GM19395 (cell line): ENCODE measurements at regions not wholly inside any gene's neighbourhood (a gene's known extent, or its start where the extent isn't known, plus 50 kb on each side); places are given as distances from the start of the nearest gene placed in this dataset.
A peak's percentile ranks its signal among the peaks of the same experiment; 100 is the strongest.
"Not testable (repeated sequence)": the region's sequence is repeated elsewhere in the genome, so short reads cannot be mapped to it uniquely, and the experiment has no call there.

Source experiments
- ATAC-seq: cut with Tn5 transposase; IDR thresholded peaks from one replicate; pipeline ENCODE4 v1.9.1; 2021; ENCODE audit warnings: mild to moderate bottlenecking, moderate library complexity; ENCODE audit not compliant: unreplicated experiment

- not testable (repeated sequence) for ATAC-seq
These were observed 185.9 kb upstream of the ZNF644 start for GRCh38 chr1:91207691-91208090.

DNA sequence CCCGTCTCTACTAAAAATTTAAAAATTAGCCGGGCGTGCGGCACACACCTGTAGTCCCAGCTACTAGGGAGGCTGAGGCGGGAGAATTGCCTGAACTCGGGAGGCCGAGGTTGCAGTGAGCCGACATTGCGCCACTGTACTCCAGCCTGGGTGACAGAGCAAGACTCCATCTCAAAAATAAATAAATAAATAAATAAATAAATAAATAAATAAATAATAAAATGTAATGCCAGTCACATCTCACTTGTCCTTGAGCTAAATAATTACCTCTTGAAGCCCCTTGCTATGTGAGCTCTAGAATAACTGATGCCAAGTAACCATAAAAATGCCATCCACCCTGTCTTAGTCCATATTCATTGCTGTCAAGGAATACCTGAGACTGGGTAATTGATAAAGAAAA is 182.3 kb upstream of the ZNF644 start:
- not testable (repeated sequence) for ATAC-seq

DNA sequence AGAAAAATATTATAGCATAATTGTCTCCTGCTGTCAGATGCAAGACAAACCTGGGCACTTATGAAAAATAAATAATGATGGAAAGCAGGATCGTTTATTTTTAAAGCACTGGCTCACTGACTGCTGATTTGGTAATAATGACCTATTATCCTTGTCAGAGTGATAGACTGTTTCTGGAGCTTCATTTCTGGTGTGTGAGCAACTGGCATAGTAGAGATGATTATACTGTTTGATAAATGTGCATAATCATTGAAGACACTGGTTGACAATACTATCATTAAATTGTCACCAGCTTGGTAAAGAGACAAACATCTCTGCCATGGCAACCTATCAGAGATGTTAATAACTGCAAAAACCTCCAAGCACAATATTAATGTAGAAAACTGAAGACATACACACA is 179.9 kb upstream of the ZNF644 start:
- ATAC-seq = no peak

DNA sequence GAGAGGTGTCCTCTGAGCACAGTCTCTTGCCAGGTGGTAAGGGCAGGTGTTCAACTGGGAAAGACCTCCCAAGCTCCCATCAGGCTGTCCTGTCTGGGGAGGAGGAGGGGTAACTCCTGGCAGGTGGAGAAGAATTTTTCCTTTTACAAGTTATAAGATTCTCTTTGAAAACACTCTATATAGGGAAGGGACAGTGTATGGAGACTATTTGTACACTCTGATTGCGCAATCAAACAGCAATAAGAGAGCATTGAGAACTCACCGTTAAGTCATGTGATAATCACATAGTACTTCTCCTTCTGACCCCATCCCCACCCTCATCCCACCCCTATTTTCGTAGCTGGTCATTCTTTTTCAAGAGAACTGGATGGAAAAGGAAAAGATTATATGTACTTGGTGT is 179.3 kb upstream of the ZNF644 start:
- ATAC-seq = no peak

GRCh38 chr1:91200675-91201074 is 178.8 kb upstream of the ZNF644 start:
- ATAC-seq = no peak

DNA sequence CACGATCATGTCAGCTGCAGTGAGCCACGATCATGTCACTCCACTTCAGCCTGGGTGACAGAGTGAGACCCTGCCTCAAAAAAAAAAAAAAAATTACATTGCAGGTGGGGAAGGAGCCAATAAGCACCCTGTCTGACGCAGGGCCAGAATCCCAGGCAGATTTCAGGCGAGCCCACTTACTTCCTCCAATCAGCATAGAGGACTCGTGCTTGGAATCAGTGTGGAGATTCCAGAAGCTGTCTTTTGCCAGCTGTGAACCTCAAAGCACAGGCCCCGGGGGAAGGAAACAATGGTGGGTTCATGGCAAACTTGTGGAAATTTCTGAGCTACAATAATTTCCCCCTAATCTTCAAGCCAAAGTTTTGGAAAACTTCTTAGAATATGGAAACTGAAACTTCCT is 178.2 kb upstream of the ZNF644 start:
- no peak for ATAC-seq

DNA sequence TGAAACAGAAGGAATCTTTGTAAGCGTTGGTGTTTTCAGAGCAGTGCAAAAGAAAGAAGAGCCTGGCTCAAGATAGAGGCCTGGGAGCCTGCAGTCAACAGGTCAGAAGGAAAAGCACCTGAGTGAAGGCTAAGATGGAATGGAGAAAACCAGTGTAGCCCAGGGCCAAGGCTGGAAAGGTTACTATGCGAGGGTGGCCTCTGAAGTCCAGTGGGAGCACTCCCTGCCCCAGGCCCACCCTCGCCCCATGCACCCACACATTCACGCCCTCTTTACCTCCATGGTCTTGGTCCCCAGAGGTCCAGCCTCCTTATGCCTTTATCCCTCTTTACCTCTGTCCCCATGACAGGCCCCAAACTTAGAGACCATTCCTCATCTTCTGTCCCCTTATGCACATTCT is 169.2 kb upstream of the ZNF644 start:
- ATAC-seq = no peak

DNA sequence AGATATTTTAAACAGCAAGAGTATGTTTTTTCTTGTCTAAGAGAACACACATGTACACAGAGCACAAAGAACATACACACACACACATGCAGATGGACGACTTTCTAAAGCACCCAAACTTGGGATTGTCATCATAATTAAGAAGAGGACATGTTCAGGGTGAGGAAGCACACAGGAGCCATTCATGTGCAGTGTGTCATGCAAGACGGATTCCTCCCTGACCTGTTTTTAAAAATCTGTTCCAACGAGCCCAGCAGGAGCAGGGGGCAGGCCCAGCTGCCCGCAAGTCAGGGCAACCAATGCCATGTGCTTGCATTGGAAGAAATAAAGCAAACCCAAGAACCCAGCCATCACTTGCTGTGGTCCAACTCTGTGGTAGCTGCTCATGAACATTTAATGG is 167.3 kb upstream of the ZNF644 start:
- ATAC-seq = no peak

DNA sequence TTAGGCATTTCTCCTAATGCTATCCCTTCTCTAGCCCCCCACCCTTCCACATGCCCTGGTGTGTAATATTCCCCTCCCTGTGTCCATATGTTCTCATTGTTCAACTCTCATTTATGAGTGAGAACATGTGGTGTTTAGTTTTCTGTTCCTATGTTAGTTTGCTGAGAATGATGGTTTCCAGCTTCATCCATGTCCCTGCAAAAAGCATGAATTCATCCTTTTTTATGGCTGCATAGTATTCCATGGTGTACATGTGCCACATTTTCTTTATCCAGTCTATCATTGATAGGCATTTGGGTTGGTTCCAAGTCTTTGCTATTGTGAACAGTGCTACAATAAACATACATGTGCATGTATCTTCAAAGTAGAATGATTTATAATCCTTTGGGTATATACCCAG is 161.0 kb upstream of the ZNF644 start:
- ATAC-seq = not testable (repeated sequence)

DNA sequence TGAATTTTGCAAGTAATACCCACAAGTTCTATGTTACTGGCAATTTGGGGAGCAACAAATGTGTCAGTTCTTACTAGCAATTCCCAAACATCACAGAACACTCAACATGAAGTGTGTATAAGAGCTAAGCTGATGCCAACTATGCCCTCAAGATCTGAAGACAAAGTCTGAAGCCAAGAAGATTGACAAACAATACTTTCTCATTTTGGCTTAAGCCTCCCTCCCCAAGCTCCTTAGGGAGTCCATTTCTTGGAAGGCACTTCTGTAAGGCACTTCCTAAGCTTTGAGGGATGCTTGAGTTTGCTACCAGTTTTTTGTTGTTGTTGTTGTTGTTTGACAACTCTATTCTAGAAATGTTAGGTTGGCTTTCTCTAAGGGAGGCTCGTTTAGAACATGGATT is 154.4 kb upstream of the ZNF644 start:
- ATAC-seq = no peak

DNA sequence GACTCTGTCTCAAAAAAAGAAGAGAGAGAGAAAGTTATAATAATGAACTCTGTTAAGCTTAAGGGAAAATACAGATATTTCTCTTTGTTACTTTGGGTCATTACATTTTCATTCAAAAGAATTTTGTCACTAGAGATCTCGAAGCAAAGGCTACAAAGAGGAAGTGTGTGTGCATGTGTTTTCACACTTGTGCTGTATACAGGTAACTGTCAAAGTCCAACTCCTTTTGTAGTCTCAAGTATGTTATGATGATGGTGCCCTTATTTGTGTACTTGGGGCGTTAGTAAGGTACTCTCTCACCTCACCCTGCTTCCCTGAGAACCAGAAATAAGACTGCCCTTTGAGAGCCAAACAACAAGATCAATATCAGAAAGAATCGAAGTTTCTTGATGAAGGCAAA is 152.9 kb upstream of the ZNF644 start:
- no peak for ATAC-seq

DNA sequence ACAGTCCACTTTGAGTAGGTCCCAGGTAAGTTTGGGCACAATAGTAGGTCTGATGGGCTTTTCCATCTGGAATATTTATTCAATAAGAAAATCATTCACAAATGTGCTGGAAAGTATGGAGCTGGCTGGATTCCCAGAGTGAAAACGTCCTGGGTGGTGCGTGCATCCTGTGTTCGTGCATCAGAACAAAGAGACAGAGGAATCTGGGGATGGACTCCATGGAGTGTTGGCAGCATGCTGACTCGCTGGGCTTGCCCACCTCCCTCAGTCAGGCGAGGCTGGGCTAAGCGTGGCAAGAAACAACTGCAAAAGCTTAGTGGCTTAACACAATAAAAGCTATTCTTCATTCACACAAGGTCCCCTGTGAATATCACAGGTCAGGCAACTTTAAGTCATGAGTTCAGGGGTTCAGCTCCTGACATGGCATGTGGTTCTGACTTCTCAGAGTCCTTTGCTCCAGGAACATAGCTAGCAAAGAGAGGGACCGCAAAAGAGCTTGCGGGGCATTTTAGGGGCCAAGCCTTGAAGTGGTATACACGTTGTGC is 151.6 kb upstream of the ZNF644 start:
- ATAC-seq = no peak

GRCh38 chr1:91172541-91172940 is 150.7 kb upstream of the ZNF644 start:
- no peak for ATAC-seq

DNA sequence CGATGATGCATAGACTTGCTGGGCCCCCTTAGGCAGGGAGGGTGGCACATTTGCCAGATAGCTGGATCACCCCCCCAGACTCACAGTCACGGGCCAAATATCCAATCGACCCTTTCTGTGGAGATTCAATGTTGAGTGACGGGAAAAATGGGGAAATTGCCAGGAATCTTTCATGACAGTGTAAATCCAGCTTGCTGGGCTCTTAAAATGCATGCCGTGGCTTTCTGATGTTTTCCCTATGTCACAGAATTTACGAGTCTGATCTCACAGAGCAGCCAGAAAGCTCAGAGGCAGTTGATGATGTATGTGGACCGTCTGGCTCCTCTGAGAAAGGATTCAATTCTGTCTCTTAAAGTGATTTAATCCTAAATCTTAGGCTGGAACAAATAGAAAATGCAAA is 150.1 kb upstream of the ZNF644 start:
- ATAC-seq = no peak

- no peak for ATAC-seq
These were observed 148.7 kb upstream of the ZNF644 start for GRCh38 chr1:91170571-91170970.

DNA sequence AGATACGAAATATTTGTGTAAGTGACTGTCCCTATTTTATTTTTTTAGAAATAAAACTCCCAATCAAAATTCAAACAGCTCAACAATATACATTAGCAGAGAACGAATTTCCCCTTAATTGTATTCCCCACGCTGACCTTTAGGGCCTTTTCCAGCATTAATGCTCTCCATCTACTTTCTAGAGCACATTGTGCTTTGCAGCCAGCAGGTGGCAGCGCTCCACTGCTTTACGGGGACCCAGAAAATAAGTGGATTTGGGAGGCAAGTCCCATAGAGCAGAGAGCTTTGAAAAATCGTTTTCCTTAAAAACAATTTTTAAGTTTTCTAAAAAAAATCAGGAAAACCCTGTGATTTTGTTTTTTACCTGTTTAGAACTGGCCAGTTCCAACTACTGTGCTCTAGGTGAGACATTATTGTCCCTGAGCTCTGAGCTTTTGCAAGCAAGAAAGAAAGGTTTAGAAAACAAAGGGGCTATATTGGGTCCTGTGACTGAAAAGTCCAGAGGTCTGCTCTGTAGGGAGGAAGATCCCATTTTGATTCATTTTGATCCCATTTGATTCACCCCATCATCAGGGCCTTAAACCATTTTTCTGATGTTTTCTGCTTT is 144.4 kb upstream of the ZNF644 start:
- peak; percentile 70 for ATAC-seq

- ATAC-seq = peak; percentile 95
These were observed 143.3 kb upstream of the ZNF644 start for GRCh38 chr1:91165033-91165654.

DNA sequence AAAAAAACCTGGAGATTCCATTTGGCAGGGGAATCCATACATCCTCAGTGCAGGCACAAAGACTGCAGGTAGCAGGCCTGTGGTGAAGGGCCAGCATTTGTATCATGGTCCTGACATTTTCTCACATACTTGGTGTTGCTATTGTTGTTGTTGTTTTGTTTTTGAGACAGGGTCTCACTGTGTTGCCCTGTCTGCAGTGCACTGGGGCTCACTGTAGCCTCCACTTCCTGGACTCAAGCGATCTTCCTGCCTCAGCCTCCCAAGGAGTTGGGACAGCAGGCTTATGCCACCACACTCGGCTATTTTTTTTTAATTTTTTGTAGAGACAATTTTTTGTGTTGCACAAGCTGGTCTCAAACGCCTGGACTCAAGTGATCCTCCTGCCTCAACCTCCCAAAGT is 140.8 kb upstream of the ZNF644 start:
- ATAC-seq = no peak

DNA sequence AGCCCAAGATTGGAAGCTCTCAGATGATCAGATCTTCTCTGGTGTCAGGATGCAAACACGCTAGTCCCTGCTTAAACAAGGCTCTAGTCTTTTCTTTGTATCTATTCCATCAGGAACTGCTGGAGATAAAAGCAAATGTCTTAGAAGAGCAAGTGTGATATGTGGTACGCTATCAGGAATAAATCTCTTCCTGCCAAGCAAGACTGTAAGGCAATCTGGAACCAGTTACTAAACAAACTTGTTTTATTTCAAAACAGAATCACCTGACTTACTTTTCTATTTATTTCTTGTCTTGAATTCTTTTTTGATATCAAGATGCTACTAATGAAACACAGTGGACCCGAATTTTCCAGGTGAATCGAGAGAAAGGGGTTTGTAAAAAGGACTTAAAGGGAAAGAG is 139.9 kb upstream of the ZNF644 start:
- no peak for ATAC-seq

GRCh38 chr1:91161166-91161565 is 139.3 kb upstream of the ZNF644 start:
- ATAC-seq = no peak

DNA sequence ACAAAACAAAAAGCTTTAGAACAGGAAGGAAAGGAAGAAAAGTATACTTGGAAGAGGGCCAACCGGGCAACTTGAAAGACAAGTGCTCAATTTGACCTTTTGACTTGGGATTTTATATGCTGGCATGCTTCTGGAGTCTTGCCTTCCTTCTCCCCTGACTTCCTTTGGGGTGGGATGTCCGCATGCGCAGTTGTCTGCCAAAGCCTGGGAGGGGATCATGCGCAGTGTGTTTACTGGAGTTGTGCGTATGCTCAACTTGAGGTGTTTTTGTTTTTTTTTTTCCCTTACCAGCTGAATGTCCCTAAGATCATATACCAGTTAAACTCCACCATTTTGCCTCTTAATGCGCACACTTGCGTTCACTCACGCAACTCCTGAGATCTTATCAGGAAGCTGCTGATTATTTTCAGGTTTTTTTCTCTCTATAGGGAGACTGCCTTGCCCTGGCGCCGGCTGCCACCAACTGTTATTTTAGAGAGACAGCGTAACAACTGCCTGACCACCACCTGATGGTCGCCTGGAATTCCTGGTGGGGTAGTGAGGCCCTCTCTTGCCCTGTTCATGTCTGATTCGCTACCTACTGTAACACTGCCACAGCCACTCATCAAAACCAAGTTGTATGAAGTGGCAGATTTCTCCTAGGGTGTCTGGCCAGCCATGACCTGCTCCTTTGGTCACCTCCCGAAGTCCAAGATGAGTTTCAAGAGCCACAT is 138.7 kb upstream of the ZNF644 start:
- ATAC-seq = no peak

- no peak for ATAC-seq
These were observed 131.5 kb upstream of the ZNF644 start for GRCh38 chr1:91153341-91153740.
